Astrocyte of the hippocampus (primary cell): ENCODE measurements at regions not wholly inside any gene's neighbourhood (a gene's known extent, or its start where the extent isn't known, plus 50 kb on each side); places are given as distances from the start of the nearest gene placed in this dataset.

Experiments
- DNase-seq: peaks from one replicate; pipeline ENCODE4 v3.0.0; 2011; ENCODE audit warnings: low read depth, low spot score

DNA sequence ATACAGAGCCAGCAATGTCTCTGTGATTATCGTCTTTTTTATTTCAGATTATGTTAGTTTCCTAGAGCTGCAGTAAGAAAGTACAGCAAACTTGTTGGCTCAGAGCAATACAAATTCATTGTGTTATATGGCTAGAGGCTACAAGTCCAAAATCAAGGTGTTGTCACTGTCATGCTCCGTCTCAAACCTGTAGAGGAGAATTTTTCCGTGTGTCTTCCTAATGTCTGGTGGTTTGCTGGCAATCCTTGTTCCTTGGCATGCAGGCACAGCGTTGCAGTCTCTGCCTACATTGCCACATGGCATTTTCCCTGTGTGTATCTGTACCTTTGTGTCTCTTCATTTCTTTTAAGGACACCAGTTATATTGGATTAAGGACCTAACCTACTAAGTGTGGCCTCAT is 244.4 kb downstream of the LRRIQ3 start:
- no peak for DNase-seq

- DNase-seq = no peak
These were observed 244.8 kb downstream of the LRRIQ3 start for GRCh38 chr1:73953186-73953585.

DNA sequence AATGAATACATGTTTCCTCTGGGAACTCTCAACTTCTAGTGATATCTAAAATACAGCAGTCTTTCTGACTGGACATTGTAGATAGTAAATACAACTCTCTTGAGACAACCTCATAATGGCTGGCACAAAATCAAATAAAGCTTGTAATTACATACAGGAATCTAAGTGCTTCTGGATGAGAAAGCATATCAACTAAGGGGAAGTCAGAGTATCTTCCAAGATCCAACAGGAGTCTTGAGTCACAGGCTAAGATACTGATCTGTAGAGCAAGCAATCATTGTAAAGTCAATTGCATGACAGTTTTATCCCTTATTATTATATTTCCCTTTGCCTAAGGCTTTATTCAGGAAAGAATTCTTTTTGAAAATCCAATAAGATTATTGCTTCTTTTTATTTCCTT is 249.9 kb downstream of the LRRIQ3 start:
- no peak for DNase-seq

DNA sequence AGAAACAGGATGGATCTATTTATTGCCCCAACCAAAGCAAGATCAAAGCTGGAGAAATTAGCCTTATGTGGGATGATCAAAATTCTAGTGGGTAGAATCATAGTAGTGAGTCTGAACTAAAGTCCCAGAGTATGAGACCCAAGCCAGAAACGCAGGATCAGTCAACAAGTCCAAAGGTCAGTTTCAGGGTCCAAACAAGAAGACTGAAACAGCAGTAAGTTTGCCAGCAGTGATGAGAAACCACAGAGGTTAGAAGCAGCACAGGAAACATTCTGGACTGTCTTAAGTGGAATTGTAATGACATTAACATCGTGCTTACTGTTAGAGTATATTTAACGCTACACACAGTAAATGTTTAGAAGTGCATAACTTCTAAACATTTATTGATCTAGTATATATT is 251.0 kb downstream of the LRRIQ3 start:
- no peak for DNase-seq

DNA sequence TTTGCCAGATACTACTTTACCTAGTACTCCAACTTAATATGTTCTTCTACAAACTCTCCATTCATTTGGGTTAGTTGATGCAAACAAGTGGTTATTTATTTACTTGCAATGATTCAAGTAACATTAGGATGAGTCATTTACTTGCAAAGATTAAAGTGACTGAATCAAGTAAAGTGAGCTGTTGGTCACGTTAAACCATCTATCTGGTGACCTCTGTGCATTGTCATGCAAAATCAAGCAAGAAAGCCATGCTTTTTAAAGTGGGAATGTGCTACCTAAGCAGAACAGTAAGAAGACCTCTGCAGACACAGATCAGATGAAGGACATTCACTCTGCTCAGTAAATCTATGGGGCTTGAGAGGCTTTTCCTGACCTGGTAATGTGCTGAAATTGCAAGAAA is 254.7 kb downstream of the LRRIQ3 start:
- peak; percentile 1 for DNase-seq

DNA sequence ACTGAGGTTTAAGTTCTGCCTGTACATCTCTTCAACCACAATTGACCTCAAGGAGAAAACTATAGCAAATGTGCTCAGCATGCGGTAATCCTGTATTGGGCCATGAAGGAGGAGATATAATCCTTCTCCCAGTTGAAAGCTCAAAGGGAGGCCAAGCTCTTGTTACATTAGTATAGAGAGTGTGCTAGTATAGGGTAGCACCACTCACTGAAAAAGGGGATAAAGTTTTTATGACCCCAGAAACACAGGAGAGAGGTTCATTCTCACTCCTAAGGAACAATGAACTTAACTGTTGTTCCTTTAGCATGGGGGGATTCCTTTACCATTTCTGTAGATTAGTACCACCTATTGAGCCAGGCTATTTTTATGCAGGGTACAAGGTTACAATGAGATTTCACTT is 267.7 kb downstream of the LRRIQ3 start:
- DNase-seq = no peak

- peak; percentile 37 for DNase-seq
These were observed 283.0 kb downstream of the LRRIQ3 start for GRCh38 chr1:73914951-73915350.

DNA sequence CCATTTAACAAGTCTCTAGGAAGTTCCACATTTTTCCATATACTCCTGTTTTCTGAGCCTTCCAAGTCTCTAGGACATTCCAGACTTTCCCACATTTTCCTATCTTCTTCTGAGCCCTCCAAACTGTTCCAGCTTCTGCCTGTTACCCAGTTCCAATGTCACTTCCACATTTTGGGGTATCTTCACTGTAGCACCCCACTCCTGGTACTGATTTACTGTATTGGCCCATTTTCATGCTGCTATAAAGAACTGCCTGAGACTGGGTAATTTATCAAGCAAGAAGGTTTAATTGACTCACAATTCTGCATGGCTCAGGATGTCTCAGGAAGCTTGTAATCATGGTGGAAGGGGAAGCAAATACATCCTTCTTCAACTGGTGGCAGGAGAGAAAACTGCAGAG is 285.0 kb downstream of the LRRIQ3 start:
- no peak for DNase-seq

GRCh38 chr1:73911849-73912248 is 286.1 kb downstream of the LRRIQ3 start:
- DNase-seq = no peak

DNA sequence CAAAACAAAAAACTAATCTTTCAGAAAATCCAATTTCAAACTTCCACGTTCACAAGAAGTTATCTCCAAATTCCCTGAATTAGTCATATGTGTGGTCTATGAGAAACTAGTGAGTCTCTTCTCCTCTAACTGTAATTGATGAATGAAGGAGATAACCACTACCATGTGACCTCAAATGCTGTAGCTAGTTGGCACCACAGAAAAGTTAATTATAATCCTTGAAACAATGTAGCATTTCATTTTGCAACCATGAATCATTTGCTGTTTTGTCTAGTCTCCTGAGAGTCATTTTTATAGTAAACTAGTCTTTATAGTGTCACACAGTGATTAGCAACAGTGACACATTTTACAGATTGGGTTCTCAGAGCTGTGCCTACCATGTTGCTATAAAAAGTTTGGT is 287.5 kb downstream of the LRRIQ3 start:
- peak; percentile 1 for DNase-seq

GRCh38 chr1:73910062-73910461 is 287.9 kb downstream of the LRRIQ3 start:
- DNase-seq = no peak

GRCh38 chr1:73909043-73909562 is 288.9 kb downstream of the LRRIQ3 start:
- no peak for DNase-seq

- DNase-seq = no peak
These were observed 290.9 kb downstream of the LRRIQ3 start for GRCh38 chr1:73907051-73907450.

GRCh38 chr1:73903092-73903491 is 294.9 kb downstream of the LRRIQ3 start:
- DNase-seq = no peak

DNA sequence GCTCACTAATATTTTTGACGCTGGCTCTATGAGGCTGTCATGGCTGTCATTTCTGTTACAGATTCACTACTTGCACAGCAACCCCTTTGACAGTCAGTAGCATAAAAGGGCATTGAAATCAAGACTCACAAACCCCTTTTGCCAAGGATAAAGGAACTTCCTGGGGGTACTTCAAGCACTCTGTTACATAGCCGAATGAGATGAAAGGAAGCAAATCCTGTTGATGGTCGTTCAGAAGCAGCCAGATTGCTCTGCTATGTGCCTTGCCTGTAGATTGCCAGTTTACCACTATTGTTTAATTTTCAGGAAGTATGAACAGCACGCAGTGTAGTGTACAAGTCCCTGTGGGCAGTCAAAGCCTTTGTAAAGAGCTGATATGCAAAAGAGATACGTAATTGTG is 296.2 kb downstream of the LRRIQ3 start:
- peak; percentile 13 for DNase-seq

DNA sequence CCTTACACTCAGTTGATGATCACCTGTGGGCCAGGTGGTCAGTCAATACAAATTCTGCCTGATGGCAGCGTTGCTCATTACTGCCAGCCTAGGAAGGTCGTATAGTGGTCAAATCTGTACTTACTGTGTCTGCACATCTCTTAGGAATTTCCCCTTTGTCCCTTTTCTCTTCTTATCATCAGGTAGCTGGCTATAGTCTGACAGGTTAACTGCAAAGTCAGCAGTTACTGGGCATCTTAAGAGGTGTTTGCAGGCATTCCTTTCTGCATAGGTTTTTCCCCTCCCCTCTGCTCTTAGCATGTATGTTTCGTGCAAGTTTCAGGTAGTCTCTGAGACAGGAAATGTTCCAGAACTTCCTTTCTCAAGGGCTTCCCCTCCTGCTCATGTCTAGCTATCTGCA is 298.7 kb downstream of the LRRIQ3 start:
- DNase-seq = no peak

DNA sequence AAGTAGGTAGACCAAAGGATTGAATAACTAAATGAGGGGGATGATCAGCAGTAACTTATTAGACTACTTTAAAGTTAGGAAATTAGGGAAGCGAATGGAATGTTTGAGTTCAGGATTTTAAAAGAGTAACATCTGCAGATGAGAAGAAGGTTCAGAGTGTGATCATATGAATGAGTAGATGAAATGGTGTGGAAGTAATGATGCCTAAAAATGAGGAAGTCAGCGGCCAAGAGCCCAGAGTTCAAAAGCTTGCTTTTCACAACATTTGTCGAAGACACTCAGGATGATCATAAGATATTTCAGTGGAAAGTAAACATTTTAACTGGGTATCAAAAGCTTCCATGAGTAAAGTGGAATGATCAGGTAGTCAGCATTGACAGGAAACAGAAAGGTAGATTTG is 299.4 kb downstream of the LRRIQ3 start:
- no peak for DNase-seq

- DNase-seq = no peak
These were observed 310.6 kb downstream of the LRRIQ3 start for GRCh38 chr1:73887412-73887811.

DNA sequence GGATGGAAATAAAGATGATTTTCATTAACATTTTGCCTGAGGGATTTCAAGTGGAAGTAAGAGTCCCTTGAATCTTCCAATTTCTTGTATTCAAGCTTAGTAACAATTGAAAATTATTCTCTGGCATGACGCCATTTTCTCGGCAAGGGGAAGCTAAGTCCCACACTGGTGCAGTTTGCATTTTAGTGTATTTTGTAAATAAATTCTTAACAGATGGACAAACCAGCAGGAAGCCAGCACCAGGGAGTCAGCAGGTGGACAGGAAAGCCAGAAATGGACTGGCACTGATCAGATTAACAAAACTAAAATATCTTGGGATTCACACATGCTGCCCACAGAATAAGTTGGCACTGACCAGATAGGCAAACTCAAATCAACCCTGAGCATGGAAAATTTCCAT is 311.3 kb downstream of the LRRIQ3 start:
- DNase-seq = no peak

- no peak for DNase-seq
These were observed 323.2 kb downstream of the LRRIQ3 start for GRCh38 chr1:73874806-73875205.

DNA sequence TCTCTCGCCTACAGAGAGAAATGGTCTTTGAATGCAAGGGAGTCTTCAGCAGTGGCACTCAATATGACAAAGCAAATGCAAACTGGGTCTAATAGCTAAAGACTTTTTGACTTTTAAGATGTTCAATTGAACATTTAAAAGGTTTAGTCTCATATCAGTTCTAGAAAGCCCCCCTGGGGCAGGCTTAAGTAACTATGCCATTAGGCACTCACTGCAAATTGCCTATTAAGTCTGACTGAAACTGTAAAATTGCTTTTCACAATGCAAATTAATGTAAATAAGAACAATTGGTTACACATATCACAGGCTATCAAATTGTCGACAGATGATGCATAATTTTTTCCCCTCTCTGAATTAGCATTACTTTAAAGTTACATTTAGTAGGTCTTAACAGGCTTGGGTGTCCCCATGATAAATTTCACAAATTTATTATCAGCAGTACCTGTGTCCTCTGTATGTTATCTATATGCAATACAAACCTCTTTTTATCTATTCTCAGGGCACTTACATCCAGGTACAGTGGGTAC is 329.1 kb downstream of the LRRIQ3 start:
- DNase-seq = no peak

DNA sequence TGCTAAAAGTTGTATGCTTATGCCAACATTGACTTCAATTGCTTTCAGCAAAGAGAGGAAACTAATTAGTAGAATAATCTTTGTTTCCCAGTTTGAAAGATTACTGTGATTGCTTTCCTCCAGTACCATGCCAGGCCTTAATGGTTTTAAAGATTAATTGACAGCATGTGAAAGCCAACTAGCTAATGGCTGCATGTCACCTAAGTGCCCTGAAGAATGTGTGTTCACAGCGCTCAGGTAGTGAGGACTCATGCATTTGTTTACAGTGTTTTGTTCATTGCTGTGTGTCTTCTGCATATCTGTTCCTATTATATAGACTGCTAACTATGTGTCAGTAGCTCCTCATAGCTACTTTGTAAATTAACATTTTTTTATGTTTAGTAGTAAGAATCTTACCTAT is 335.6 kb downstream of the LRRIQ3 start:
- DNase-seq = no peak

- no peak for DNase-seq
These were observed 337.5 kb downstream of the LRRIQ3 start for GRCh38 chr1:73860421-73860950.

DNA sequence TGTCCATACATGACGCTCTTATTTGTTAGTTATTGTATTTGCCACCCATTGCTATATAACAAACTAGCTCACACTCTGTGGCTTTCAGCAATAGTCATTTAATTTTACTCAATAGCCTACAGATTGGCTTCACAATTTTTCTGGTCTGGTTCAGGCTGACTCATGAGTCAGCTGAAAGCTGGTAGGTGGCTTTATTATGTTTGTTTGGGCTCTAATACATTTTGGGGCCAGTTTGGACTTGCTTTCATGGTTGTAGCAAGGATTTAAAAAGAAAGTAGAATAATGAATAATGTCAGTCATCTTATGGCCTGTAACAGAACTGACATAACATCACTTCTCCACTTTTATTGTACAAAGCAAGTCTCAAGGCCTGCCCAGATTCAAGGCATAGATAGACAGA is 338.7 kb downstream of the LRRIQ3 start:
- peak; percentile 19 for DNase-seq
